Thyroid gland (tissue), 4 donors: ENCODE measurements at regions not wholly inside any gene's neighbourhood (a gene's known extent, or its start where the extent isn't known, plus 50 kb on each side); places are given as distances from the start of the nearest gene placed in this dataset.

Experiments used
- CTCF ChIP-seq, 6 experiments: fragments of 200-600 bp in 3 of 6; fragments of 450-650 bp in 3 of 6; sonication (generic) in 3 of 6; IDR thresholded peaks; one replicate each; pipeline ENCODE4 v1.5.1; 2016 to 2019; ENCODE audit warnings: antibody characterized with exemption in 6 of 6, mild to moderate bottlenecking in 2 of 6, inconsistent platforms in 1 of 6, moderate library complexity in 1 of 6
- POLR2A ChIP-seq, 2 donors: fragments of 450-650 bp; IDR thresholded peaks; one replicate each; pipeline ENCODE4 v1.6.1; 2017; ENCODE audit warnings: antibody characterized with exemption in 2 of 2, mild to moderate bottlenecking in 2 of 2, moderate library complexity in 1 of 2

DNA sequence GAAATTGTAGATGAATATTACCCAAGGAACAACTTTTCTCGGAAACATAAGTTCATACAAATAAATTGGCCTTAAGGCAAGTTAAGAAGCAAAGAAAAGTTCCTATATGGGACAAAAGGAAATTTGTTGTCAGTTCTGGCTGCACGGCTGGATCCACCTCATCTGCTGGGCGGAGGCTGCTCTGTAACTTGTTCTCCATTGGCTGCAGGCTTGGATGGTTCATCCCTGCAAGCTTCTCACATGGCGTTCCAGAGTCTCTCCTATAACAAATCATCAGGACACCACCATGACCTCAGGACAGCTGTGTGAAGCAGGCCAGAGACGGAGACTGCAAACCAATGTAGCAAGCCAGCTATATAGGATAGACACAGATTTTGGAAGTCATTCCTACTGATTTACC lies 81.4 kb upstream of the DAB2 start:
- TF ChIP-seq POLR2A (IDR thresholded peaks at IDR 0.05) = no peak
- TF ChIP-seq CTCF (IDR thresholded peaks at IDR 0.05) = no peak
